ENCODE measurements at regions not wholly inside any gene's neighbourhood (a gene's known extent, or its start where the extent isn't known, plus 50 kb on each side); places are given as distances from the start of the nearest gene placed in this dataset.

DNA sequence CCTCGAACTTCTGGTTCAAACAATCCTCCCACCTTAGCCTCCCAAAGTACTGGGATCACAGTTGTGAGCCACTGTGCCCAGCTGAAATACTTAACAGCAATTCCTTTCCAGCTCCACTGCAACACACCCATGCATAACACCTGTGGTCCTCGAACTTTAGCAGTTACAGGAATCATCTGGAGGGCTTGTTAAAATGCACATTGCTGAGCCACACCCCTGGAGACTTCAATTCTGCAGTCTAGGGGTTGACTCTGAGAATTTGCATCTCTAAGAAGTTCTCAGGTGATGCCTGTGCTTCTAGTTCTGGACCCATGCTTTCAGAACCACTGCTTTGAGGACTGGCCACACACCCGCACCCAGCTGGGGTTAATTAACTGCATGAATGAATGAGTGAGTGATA, 53.1 kb upstream of the UBL3 start:
- 75 to 85% methylated on average over 3 of the region's 3 CpGs for WGBS, 2 donors
- DNase-seq, result no peak
- intact Hi-C loops (cut with DNase I), result no loop called here
- Histone ChIP-seq H3K4me3 (no peak overlapping the region), H3K27me3 (peaks cover 0 to 15% (median 0%) of the 10 kb centered on the region in 7 donors), H3K4me1 (peaks cover 0 to 22% (median 0%) of the 10 kb centered on the region in 9 donors), H3K9me3 (peaks cover 0 to 10% (median 0%) of the 10 kb centered on the region in 11 donors), H3K27ac (no peak overlapping the region), H3K36me3 (no peaks in the 10 kb centered on the region)
- TF ChIP-seq, protein P1, sequence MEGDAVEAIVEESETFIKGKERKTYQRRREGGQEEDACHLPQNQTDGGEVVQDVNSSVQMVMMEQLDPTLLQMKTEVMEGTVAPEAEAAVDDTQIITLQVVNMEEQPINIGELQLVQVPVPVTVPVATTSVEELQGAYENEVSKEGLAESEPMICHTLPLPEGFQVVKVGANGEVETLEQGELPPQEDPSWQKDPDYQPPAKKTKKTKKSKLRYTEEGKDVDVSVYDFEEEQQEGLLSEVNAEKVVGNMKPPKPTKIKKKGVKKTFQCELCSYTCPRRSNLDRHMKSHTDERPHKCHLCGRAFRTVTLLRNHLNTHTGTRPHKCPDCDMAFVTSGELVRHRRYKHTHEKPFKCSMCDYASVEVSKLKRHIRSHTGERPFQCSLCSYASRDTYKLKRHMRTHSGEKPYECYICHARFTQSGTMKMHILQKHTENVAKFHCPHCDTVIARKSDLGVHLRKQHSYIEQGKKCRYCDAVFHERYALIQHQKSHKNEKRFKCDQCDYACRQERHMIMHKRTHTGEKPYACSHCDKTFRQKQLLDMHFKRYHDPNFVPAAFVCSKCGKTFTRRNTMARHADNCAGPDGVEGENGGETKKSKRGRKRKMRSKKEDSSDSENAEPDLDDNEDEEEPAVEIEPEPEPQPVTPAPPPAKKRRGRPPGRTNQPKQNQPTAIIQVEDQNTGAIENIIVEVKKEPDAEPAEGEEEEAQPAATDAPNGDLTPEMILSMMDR (IDR thresholded peaks at IDR 0.05), result no peak
- ATAC-seq, result no peak

DNA sequence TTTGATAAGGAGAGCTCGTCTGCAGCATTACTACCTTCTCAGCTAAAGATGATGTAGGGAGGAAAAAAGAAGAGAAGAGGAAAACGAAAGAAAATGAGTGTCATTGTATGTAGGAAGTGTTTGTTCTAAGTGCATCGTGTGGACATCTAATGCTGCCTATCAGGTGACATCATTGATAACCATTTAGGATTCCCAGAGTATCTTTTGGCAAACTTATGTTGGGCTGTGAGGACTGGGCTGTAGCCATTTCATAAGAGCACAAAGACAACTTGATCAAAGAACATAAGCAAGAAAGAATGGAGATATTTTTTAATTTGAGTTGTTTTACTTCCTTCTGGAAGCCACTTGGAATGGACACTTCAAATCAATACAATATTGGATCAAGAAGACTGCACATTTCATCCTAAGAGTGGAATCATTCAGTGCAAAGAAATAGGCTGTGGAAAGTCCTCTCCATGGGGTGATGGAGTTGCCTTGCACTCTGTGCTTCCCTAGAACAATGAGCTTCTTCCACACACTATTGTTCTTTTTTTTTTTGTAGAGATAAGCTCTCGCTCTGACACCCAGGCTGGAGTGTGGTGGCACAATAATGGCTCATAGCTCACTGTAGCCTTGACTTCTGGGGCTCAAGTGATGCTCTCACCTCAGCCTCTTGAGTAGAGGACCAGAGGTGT, 52.4 kb upstream of the UBL3 start:
- intact Hi-C loops (cut with DNase I), result no loop called here
- Histone ChIP-seq H3K4me1 (peaks cover 0 to 22% (median 0%) of the 10 kb centered on the region in 9 donors), H3K27ac (peak overlapping the region in 1 of 10 donors; percentile 1), H3K36me3 (no peaks in the 10 kb centered on the region), H3K9me3 (peaks cover 0 to 10% (median 0%) of the 10 kb centered on the region in 11 donors), H3K27me3 (peaks cover 0 to 20% (median 0%) of the 10 kb centered on the region in 7 donors), H3K4me3 (peak overlapping the region in 1 of 10 donors; percentile 6)
- DNase-seq (no peak), ATAC-seq (no peak)
- WGBS, 2 donors, result 45 to 49% methylated on average over 4 of the region's 4 CpGs
- TF ChIP-seq, protein P1 (IDR thresholded peaks at IDR 0.05), result no peak

DNA sequence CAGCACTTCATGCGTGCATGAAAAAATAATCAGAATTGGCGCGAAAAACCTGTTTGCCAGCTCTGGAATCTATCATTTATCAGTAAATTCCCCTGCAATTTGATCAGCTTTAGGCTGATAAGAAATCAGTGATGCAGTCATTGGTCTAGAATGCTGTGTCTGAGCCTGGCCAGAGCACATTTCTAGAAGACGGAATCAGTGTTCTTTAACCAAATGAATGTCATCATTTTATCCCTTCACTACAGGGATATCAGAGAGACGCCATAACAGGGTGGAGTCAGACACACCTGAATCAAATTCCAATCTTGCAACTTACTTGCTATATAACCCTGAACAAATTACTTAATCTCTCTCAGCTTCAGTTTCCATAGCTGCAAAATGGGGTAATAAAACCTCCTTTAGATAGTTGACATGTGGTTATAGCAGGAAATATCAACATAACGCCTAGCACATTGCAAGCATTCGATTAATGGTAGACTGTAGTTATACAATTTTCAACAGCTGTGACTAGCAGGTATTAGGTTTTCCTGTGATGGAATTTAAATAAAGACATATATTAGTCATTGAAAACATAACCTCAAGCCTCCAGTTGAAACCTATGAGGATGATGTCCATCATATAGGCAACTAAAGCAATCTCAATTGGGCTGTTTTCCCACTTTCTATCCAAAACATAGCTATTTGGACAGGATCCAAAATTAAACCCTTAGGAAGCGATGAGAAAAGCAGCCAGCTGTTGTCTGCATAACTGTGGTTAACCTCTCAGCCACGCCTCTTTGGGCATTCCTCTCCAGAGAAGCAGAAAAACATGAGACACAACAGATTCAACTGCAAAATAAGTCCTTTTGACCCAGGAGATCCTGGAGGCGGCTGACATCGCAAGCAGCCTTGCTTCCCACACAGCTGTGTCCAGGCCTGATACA, 51.6 kb upstream of the UBL3 start:
- WGBS, 2 donors, result 63 to 65% methylated on average over 11 of the region's 11 CpGs
- H3K9me3 ChIP-seq, result peaks cover 0 to 10% (median 0%) of the 10 kb centered on the region in 11 donors
- H3K27me3 ChIP-seq, result peaks cover 0 to 21% (median 0%) of the 10 kb centered on the region in 7 donors
- peak overlapping the region in 1 of 10 donors; percentile 6 for H3K4me3 ChIP-seq
- no peaks in the 10 kb centered on the region for H3K36me3 ChIP-seq
- peaks cover 0 to 22% (median 0%) of the 10 kb centered on the region in 9 donors for H3K4me1 ChIP-seq
- H3K27ac ChIP-seq, result peak overlapping the region in 1 of 10 donors; percentile 1
- ATAC-seq, result peak in 3 of 8 donors; percentile 27 to 55 (median 39)
- no peak for DNase-seq
- intact Hi-C loops (cut with DNase I), result no loop called here
- TF ChIP-seq, protein P1 (IDR thresholded peaks at IDR 0.05), result no peak
